ENCODE measurements at regions not wholly inside any gene's neighbourhood (a gene's known extent, or its start where the extent isn't known, plus 50 kb on each side); places are given as distances from the start of the nearest gene placed in this dataset.
"Not testable (repeated sequence)": the region's sequence is repeated elsewhere in the genome, so short reads cannot be mapped to it uniquely, and the experiment has no call there.

- no peaks in the 10 kb centered on the region for H3K4me1 ChIP-seq (ENCODE audit: control insufficient read depth, insufficient read depth, low read length)
- H3K27ac ChIP-seq (ENCODE audit: low read length), result no peak overlapping the region
- H3K36me3 ChIP-seq (ENCODE audit: control insufficient read depth, insufficient read depth, low read length), result no peaks in the 10 kb centered on the region
- DNase-seq, result no peak
- no CpG with 5 or more reads among the region's 2 CpGs for WGBS (ENCODE audit: insufficient coverage)
- no peak overlapping the region for H3K4me3 ChIP-seq (ENCODE audit: low read length)
- peaks cover 4% of the 10 kb centered on the region for H3K9me3 ChIP-seq (replicated peaks; ENCODE audit: control insufficient read depth, low read depth, low read length)
- no peaks in the 10 kb centered on the region for H3K27me3 ChIP-seq (ENCODE audit: control insufficient read depth, insufficient read depth, low read length)
Observed at GRCh38 chr1:56120021-56120420, 459.3 kb downstream of the PLPP3 start.

- WGBS (ENCODE audit: insufficient coverage), result no CpG with 5 or more reads among the region's 4 CpGs
- H3K4me1 ChIP-seq (ENCODE audit: control insufficient read depth, insufficient read depth, low read length); H3K27me3 ChIP-seq (ENCODE audit: control insufficient read depth, insufficient read depth, low read length); H3K27ac ChIP-seq (ENCODE audit: low read length); H3K36me3 ChIP-seq (ENCODE audit: control insufficient read depth, insufficient read depth, low read length); DNase-seq; H3K4me3 ChIP-seq (ENCODE audit: low read length); H3K9me3 ChIP-seq (replicated peaks; ENCODE audit: control insufficient read depth, low read depth, low read length): not testable (repeated sequence)
Observed at GRCh38 chr1:56118676-56119075, 460.7 kb downstream of the PLPP3 start.

GRCh38 chr1:56115701-56116100, 463.7 kb downstream of the PLPP3 start:
- Histone ChIP-seq H3K4me1 (ENCODE audit: control insufficient read depth, insufficient read depth, low read length) (no peaks in the 10 kb centered on the region), H3K27ac (ENCODE audit: low read length) (no peak overlapping the region)

GRCh38 chr1:56113679-56114078, 465.7 kb downstream of the PLPP3 start:
- peaks cover 6% of the 10 kb centered on the region for H3K9me3 ChIP-seq (replicated peaks; ENCODE audit: control insufficient read depth, low read depth, low read length)
- no peak overlapping the region for H3K27ac ChIP-seq (ENCODE audit: low read length)
- no peak overlapping the region for H3K4me3 ChIP-seq (ENCODE audit: low read length)
- H3K27me3 ChIP-seq (ENCODE audit: control insufficient read depth, insufficient read depth, low read length), result no peaks in the 10 kb centered on the region
- no peaks in the 10 kb centered on the region for H3K4me1 ChIP-seq (ENCODE audit: control insufficient read depth, insufficient read depth, low read length)
- H3K36me3 ChIP-seq (ENCODE audit: control insufficient read depth, insufficient read depth, low read length), result no peaks in the 10 kb centered on the region
- DNase-seq, result peak; percentile 33
- 29% methylated on average over 1 of the region's 3 CpGs for WGBS (ENCODE audit: insufficient coverage)

More at GRCh38 chr1:56115701-56116100, 463.7 kb downstream of the PLPP3 start:
- no peak overlapping the region for H3K4me3 ChIP-seq (ENCODE audit: low read length)
- WGBS (ENCODE audit: insufficient coverage), result no CpG with 5 or more reads among the region's 3 CpGs
- no peak for DNase-seq
- no peaks in the 10 kb centered on the region for H3K27me3 ChIP-seq (ENCODE audit: control insufficient read depth, insufficient read depth, low read length)
- H3K36me3 ChIP-seq (ENCODE audit: control insufficient read depth, insufficient read depth, low read length), result no peaks in the 10 kb centered on the region
- H3K9me3 ChIP-seq (replicated peaks; ENCODE audit: control insufficient read depth, low read depth, low read length), result peaks cover 6% of the 10 kb centered on the region

DNA sequence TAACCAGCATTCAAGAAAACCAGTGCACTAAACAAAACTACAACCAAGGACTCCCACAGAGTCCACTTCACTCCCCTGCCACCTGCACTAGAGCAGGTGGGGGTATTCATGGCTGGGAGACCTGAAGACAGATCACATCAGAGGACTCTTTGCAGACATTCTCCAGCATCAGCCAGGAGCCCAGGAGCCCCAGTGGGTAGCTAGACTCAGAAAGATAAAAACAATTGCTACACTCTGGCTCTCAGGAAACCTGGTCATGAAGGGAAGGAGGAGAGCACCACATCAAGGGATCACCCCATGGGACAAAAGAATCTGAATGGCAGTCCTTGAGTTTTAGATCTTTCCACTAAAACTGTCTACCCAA, 472.1 kb downstream of the PLPP3 start:
- Histone ChIP-seq H3K27me3 (ENCODE audit: control insufficient read depth, insufficient read depth, low read length) (no peaks in the 10 kb centered on the region), H3K4me1 (ENCODE audit: control insufficient read depth, insufficient read depth, low read length) (peaks cover 2% of the 10 kb centered on the region), H3K9me3 (replicated peaks; ENCODE audit: control insufficient read depth, low read depth, low read length) (peaks cover 12% of the 10 kb centered on the region), H3K4me3 (ENCODE audit: low read length) (no peak overlapping the region), H3K27ac (ENCODE audit: low read length) (no peak overlapping the region), H3K36me3 (ENCODE audit: control insufficient read depth, insufficient read depth, low read length) (no peaks in the 10 kb centered on the region)
- DNase-seq, result no peak

- H3K27ac ChIP-seq (ENCODE audit: low read length), result no peak overlapping the region
- H3K36me3 ChIP-seq (ENCODE audit: control insufficient read depth, insufficient read depth, low read length), result no peaks in the 10 kb centered on the region
- WGBS (ENCODE audit: insufficient coverage), result no CpG with 5 or more reads among the region's 2 CpGs
- H3K4me1 ChIP-seq (ENCODE audit: control insufficient read depth, insufficient read depth, low read length), result peaks cover 2% of the 10 kb centered on the region
- peaks cover 9% of the 10 kb centered on the region for H3K9me3 ChIP-seq (replicated peaks; ENCODE audit: control insufficient read depth, low read depth, low read length)
- no peak for DNase-seq
- H3K4me3 ChIP-seq (ENCODE audit: low read length), result no peak overlapping the region
- H3K27me3 ChIP-seq (ENCODE audit: control insufficient read depth, insufficient read depth, low read length), result no peaks in the 10 kb centered on the region
Observed at GRCh38 chr1:56106531-56107274, 472.7 kb downstream of the PLPP3 start.

DNA sequence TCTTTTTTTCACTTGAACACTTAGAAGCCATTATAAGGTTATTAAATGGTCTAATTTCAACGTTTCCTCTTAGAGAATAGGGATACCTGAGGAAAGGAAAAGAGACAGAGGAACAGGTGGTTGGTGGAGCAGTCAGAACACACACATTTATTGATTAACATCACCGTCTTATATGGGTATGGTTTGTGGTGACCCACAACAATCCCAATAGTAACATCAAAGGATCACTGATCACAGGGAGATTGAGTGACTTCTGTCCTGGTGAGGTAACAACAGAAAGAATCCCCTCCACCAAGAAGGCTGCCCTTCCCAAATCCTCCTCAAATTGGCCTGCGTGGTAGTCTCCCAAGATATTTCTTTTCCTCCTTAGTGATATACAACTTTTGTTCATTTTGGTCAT, 474.0 kb downstream of the PLPP3 start:
- H3K4me3 ChIP-seq (ENCODE audit: low read length), result no peak overlapping the region
- WGBS (ENCODE audit: insufficient coverage), result no CpG with 5 or more reads among the region's 3 CpGs
- no peak for DNase-seq
- no peaks in the 10 kb centered on the region for H3K36me3 ChIP-seq (ENCODE audit: control insufficient read depth, insufficient read depth, low read length)
- peaks cover 6% of the 10 kb centered on the region for H3K9me3 ChIP-seq (replicated peaks; ENCODE audit: control insufficient read depth, low read depth, low read length)
- no peak overlapping the region for H3K27ac ChIP-seq (ENCODE audit: low read length)
- H3K27me3 ChIP-seq (ENCODE audit: control insufficient read depth, insufficient read depth, low read length), result no peaks in the 10 kb centered on the region
- H3K4me1 ChIP-seq (ENCODE audit: control insufficient read depth, insufficient read depth, low read length), result peaks cover 2% of the 10 kb centered on the region

DNA sequence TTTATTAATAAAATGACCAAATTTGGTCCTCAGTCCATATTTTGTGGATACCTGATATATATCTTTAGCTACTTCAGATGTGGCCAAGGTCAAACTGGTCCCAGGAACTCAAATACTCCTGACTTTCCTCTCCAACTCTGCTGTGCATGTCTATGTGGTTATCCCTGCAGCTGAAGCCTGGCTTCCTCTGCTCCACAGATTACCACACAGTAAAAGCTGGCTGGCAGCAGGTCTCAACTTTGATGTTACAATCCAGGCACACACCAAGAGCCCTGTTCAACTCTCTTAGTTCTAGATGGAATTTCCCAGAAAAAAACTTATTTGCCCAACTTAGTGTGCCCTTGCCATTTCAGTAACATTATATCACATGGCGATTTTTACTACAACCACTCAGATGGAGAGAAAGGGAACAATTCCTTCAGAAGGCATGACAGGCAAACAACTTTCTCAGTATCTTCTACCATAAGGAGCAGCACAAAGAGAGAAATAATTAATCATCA, 479.5 kb downstream of the PLPP3 start:
- WGBS (ENCODE audit: insufficient coverage), result no CpG with 5 or more reads among the region's 1 CpG
- no peak overlapping the region for H3K4me3 ChIP-seq (ENCODE audit: low read length)
- no peak for DNase-seq
- no peak overlapping the region for H3K27ac ChIP-seq (ENCODE audit: low read length)
- no peaks in the 10 kb centered on the region for H3K36me3 ChIP-seq (ENCODE audit: control insufficient read depth, insufficient read depth, low read length)
- H3K9me3 ChIP-seq (replicated peaks; ENCODE audit: control insufficient read depth, low read depth, low read length), result peaks cover 4% of the 10 kb centered on the region
- H3K4me1 ChIP-seq (ENCODE audit: control insufficient read depth, insufficient read depth, low read length), result peaks cover 10% of the 10 kb centered on the region
- H3K27me3 ChIP-seq (ENCODE audit: control insufficient read depth, insufficient read depth, low read length), result no peaks in the 10 kb centered on the region

- H3K4me1 ChIP-seq (ENCODE audit: control insufficient read depth, insufficient read depth, low read length), result peaks cover 10% of the 10 kb centered on the region
- DNase-seq, result no peak
- H3K27me3 ChIP-seq (ENCODE audit: control insufficient read depth, insufficient read depth, low read length), result no peaks in the 10 kb centered on the region
- WGBS (ENCODE audit: insufficient coverage), result 67% methylated on average over 1 of the region's 2 CpGs
- no peak overlapping the region for H3K27ac ChIP-seq (ENCODE audit: low read length)
- peaks cover under 1% of the 10 kb centered on the region for H3K9me3 ChIP-seq (replicated peaks; ENCODE audit: control insufficient read depth, low read depth, low read length)
- H3K4me3 ChIP-seq (ENCODE audit: low read length), result no peak overlapping the region
- H3K36me3 ChIP-seq (ENCODE audit: control insufficient read depth, insufficient read depth, low read length), result no peaks in the 10 kb centered on the region
Observed at GRCh38 chr1:56098946-56099345, 480.4 kb downstream of the PLPP3 start.

DNA sequence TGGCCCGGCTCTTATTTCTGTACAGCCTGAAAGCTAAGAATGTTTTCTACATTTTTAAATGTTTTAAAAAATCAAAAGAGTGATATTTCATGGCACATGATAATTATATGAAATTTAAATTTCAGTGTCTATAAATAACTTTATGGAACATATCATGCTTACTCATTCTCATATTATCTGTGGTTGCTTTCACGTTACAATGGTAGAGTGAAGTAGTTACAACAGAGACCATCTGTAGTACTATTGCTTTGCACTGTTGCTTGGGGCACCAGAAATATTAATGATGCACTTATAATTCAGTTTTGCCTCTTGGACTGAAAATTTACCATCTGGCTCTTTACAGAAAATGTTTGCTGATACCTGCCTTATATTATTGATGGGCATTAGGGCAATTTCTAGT, 481.6 kb downstream of the PLPP3 start:
- Histone ChIP-seq H3K9me3 (replicated peaks; ENCODE audit: control insufficient read depth, low read depth, low read length) (no peaks in the 10 kb centered on the region), H3K36me3 (ENCODE audit: control insufficient read depth, insufficient read depth, low read length) (no peaks in the 10 kb centered on the region), H3K4me1 (ENCODE audit: control insufficient read depth, insufficient read depth, low read length) (peaks cover 14% of the 10 kb centered on the region), H3K27ac (ENCODE audit: low read length) (no peak overlapping the region), H3K4me3 (ENCODE audit: low read length) (no peak overlapping the region), H3K27me3 (ENCODE audit: control insufficient read depth, insufficient read depth, low read length) (no peaks in the 10 kb centered on the region)
- DNase-seq, result no peak
- no CpG with 5 or more reads among the region's 2 CpGs for WGBS (ENCODE audit: insufficient coverage)
